COLO829 (cell line): ENCODE measurements at regions not wholly inside any gene's neighbourhood (a gene's known extent, or its start where the extent isn't known, plus 50 kb on each side); places are given as distances from the start of the nearest gene placed in this dataset.

Source experiments
- DNase-seq: peaks from one replicate; pipeline ENCODE4 v3.0.0; 2012; ENCODE audit warnings: low spot score

DNA sequence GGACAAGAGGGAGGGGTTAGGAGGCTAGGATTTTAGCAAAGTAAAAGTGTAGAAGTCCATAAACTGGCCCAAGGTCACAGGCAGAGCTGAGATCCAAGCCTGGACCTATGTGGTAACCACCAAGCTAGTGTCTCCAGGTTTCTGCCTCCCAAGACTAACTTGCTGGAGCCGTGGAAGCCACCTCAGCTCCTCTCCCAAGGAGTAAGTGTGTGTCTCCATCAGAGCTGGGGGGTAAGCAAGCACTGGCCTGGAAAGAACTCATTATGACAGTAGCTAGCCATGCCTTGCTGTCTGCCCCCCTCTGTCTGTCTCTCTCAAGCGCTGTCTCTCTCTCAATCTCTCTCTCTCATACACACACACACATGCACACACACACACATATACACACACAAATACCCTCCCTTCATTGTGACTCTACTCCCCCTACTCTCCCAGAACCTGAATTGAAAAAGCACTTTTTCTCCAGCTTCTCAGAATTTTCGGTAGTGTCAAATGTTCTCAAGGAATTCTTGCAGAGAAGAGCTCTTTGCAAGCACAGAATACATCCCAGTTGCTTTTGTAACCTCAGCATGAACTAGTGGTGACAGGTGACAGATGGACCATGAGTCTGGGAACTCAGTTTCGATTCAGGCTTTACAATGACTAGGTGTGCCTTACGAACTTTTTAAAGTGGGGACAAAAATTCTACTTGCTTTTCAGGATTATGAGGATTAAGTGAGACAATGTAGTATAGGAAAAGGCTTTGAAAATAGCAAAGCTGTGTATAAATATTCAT lies 238.0 kb upstream of the FGGY start:
- DNase-seq: no peak

- DNase-seq: no peak
Observed at GRCh38 chr1:59061876-59062275, 235.0 kb upstream of the FGGY start.

GRCh38 chr1:59062743-59063142 lies 234.2 kb upstream of the FGGY start:
- no peak for DNase-seq

- no peak for DNase-seq
Observed at GRCh38 chr1:59063501-59063900, 233.4 kb upstream of the FGGY start.

DNA sequence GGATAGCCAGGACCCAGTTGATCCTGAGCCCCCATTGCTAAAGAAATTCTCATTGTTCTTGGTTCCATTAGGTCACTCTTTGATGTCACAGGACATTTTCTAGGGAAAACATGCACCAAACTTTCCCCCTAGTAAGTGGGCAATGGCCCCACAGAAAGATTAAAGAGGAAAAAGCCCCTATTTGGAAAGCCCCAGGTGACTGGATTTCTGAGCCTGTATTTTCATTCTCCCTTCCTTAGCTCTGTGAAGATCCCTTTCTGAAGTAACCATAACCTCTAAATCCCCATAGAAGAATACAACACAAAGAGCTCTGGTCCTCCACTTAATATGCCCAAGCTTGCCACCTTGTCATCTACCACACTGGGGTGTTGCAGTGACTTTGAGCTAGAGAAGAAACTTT lies 232.3 kb upstream of the FGGY start:
- no peak for DNase-seq

DNA sequence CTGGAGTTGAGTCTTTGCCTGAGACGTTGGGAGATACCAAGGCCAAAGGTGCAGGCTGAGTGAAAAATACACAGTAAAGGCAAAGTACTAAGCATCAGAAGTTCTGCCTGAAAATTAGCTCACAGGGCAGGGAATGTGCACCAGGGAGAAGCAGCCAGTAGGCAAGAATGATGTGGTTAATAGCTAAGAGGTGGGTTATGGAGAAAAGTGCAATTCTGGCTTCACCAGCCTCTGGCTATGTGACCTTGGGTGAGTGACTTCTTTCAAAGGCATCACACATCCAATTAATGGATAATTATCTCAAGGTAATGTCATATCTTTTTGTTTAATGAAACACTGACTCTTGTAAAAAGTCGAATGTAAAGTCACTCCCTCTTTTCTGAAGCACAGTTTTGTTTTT lies 230.7 kb upstream of the FGGY start:
- no peak for DNase-seq

- no peak for DNase-seq
Observed at GRCh38 chr1:59070610-59071009, 226.3 kb upstream of the FGGY start.

DNA sequence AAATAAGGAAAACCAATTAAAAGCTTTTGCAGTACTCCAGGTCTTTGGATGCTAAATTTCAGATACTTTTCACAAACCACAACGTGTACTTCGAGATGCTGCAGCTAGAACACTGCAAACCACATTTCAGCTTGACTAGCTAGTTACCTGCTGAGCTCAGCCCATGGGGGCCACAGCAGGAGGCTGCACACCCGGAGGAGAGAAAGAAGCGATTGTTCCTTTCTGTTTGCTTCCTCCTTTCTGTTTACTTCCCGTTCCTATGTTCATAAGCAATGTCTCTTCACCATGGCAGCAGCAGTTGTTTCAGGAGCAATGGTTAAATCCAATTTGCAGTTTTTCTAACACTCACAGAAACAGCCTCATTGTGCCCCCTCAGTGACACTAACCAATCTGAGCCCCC lies 225.6 kb upstream of the FGGY start:
- DNase-seq: no peak

DNA sequence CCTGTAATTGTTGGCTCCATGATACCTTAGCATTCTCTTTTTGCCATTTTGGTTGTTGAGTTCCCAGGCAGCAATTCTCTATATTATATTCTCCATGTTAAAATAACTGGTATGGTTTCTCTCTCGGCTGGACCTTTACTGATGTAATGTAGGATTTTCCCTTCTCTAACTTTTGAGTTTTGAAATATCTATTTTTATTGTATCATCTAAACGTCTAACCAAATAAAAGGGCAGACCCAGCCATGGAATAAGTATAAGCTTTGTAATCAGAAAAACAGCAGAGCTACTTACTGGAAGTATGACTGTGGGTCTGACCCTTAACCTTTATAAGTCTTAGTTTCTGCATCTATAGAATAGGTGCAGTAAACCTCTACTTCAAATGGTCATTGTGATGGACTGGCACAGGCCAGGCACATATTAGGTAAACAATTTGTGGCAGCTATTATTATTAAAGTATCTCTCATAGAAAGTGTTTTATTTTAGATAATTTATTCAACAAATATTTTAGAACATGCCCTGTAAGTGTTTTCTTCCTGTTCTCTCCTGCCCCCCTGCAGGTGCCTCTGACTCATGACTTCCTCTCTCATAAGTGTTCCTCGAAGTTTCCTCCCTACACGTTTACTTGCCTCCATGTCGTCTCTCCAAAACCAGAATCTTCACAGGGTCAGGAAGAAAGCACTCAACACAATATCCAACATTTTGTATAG lies 224.9 kb upstream of the FGGY start:
- DNase-seq: no peak

- DNase-seq: no peak
Observed at GRCh38 chr1:59072583-59072947, 224.3 kb upstream of the FGGY start.

DNA sequence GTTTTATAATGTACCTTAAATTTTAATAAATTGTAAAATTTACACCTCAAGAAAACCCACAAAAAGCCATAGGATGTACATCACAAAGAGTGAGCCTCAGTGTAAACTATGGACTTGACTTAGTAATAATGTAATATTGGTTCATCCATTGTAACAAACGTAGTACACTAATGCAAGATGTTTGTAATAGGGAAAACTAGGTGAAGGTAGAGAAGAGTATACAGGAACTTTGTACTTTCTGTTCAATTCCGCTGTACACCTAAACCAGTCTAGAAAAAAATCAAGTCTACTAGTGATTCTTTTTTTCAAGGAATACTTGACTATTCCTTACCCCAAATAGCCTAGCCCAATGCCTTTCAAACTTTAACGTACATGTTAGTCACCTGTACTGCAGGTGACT lies 222.3 kb upstream of the FGGY start:
- no peak for DNase-seq

DNA sequence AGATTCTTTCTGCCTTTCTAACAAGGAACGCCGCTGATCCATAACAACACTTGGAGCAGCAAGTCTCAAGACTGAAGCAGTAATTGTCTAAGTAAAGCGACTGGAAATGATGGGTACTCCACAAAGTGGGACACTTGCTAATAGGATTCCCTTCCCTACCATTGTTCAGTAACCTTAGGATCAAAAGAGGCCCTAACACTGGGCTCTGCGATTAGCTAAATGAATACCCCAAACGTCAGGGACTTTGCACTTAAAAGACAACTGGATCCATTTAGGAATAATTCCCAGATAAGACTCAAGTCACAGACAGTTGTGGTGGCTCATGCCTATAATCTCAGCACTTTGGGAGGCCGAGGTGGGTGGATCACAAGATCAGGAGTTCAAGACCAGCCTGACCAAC lies 221.9 kb upstream of the FGGY start:
- DNase-seq: no peak

- DNase-seq: no peak
Observed at GRCh38 chr1:59076612-59077011, 220.3 kb upstream of the FGGY start.

GRCh38 chr1:59077466-59078069 lies 219.3 kb upstream of the FGGY start:
- no peak for DNase-seq

GRCh38 chr1:59078070-59078800 lies 218.7 kb upstream of the FGGY start:
- no peak for DNase-seq

- DNase-seq: no peak
Observed at GRCh38 chr1:59078866-59079265, 218.0 kb upstream of the FGGY start.

GRCh38 chr1:59079434-59080140 lies 217.3 kb upstream of the FGGY start:
- peak; percentile 48 for DNase-seq

- DNase-seq: no peak
Observed at GRCh38 chr1:59081181-59081580, 215.7 kb upstream of the FGGY start.

GRCh38 chr1:59081795-59082194 lies 215.1 kb upstream of the FGGY start:
- no peak for DNase-seq

DNA sequence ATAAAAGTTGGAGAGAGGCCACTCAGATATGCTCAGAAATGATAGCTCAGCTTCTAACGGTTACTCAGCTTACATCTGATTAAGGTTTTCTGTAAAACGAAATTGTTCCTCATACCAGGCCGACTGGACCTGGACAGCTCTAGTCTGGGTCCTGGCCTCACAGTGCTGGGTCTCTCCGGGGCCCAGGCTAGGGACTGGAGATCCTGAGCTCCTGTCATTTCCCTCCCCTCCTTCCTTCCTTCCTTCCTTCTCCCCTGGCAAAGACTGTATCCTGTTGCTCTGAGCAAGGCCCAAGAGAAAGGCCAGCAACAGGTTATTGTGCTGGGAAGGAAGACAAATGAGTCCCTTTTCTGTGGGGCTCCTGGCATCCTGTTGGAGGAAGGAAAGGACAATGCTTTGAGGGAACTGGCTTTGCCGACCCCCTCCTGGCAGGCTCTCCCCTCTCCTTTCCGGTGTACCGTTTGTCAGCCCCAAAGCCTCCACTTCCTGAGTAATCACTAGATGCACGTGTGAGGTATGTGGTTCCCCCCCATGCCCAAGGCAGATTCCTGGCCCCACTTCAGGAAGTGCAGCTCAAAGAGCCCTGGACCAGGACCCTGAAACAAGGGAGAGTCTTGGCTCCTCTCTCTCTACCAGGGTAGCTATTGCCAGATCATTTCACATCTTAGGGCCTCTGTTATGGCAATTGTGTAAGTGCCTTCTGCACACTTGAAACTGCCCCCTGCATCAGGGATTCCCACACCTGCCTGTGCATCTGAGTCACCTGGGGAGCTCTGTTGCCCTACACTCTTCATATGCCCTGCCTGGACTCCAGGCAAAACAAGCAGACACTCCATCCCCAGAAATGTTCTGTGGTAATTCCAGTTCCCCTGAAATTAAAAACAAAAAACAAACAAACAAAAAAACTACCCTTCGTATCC lies 212.7 kb upstream of the FGGY start:
- DNase-seq: no peak

DNA sequence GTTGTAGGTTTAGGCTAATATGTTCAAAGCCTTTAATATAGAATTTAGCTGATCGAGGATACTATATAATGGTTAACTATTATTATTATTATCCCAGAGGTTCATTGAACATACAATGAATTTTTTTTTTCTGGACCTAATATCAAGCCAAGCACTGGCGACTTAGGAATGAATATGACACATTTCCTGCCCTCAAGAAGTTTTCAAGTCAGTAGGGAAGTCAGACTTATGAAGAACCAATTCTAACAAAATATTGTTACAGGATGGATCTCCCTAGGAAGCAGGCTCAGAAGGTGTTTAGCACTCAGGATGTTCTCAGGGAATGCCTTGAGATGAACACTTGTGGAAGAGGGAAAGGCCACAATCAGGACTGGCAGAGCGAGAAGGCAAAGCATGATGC lies 211.8 kb upstream of the FGGY start:
- DNase-seq: no peak
